ENCODE measurements at regions not wholly inside any gene's neighbourhood (a gene's known extent, or its start where the extent isn't known, plus 50 kb on each side); places are given as distances from the start of the nearest gene placed in this dataset.

DNA sequence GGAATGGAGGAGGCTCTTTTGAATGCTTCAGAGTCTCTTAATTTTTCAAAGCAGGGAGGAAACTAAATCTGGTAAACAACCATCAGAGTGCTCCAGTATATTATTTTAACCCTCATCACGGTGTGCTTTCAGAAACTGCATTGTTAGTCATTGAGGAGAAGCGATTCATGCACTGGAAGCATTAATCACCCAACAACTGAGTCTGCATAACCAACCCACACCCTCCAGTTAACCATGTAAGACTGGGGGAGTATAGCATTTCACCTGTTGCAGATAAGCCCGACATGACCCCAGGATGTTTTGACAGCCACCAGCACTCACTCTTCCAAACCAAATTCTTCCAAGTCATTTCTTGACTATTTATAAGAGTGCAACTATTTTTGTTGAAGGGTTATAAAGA, 257.6 kb downstream of the GATA3 start:
- TF ChIP-seq GATA2 (IDR thresholded peaks at IDR 0.05; ENCODE audit: low read depth, low read length): no peak

DNA sequence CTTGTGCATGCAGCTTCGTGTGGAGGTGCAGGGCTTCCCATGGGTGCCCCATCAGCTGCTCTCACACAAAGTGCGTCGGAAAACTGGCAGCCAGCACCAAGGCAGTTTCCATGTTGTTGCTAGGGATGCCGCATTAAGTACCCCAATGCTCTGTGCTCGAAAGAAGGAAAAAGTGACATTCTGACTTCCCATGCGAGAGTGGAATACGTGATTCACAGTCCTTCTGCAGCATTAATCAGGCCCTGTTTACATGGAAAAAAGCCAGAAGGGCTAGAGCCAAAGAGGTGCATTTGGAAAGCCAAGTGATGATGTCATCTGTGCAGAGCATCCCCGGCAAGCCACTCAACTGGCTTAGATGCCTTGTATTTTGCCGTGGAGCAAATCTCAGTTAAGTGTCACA, 258.3 kb downstream of the GATA3 start:
- TF ChIP-seq GATA2 (IDR thresholded peaks at IDR 0.05; ENCODE audit: low read depth, low read length) (no peak), GATA3 (IDR thresholded peaks at IDR 0.05; ENCODE audit: low read depth, low read length) (no peak)

GRCh38 chr10:8314486-8314885, 260.0 kb downstream of the GATA3 start:
- no peak for TF ChIP-seq GATA3 (IDR thresholded peaks at IDR 0.05; ENCODE audit: low read depth, low read length)
- TF ChIP-seq GATA2 (IDR thresholded peaks at IDR 0.05; ENCODE audit: low read depth, low read length): no peak

- TF ChIP-seq GATA3 (IDR thresholded peaks at IDR 0.05; ENCODE audit: low read depth, low read length): no peak
- TF ChIP-seq GATA2 (IDR thresholded peaks at IDR 0.05; ENCODE audit: low read depth, low read length): no peak
Observed at GRCh38 chr10:8315619-8316021, 261.1 kb downstream of the GATA3 start.

DNA sequence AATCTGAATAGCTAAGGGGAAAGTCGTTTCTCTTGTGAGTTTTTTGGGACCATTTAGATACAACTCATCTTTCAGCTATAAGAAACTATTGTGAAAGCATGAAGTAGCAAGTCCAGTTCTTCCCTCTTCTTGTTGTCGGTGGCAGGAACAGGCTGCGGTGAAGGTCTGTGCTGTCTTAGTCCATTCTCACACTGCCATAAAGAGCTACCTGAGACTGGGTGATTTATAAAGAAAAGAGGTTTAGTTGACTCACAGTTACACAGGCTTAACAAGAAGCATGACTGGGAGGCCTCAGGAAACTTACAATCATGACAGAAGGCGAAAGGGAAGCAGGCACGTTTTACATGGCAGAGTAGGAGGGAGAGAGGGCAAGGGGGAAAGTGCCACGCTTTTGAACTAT, 261.8 kb downstream of the GATA3 start:
- TF ChIP-seq GATA2 (IDR thresholded peaks at IDR 0.05; ENCODE audit: low read depth, low read length) (no peak), GATA3 (IDR thresholded peaks at IDR 0.05; ENCODE audit: low read depth, low read length) (no peak)

- TF ChIP-seq GATA3 (IDR thresholded peaks at IDR 0.05; ENCODE audit: low read depth, low read length): no peak
- no peak for TF ChIP-seq GATA2 (IDR thresholded peaks at IDR 0.05; ENCODE audit: low read depth, low read length)
Observed at GRCh38 chr10:8318956-8319355, 264.5 kb downstream of the GATA3 start.

DNA sequence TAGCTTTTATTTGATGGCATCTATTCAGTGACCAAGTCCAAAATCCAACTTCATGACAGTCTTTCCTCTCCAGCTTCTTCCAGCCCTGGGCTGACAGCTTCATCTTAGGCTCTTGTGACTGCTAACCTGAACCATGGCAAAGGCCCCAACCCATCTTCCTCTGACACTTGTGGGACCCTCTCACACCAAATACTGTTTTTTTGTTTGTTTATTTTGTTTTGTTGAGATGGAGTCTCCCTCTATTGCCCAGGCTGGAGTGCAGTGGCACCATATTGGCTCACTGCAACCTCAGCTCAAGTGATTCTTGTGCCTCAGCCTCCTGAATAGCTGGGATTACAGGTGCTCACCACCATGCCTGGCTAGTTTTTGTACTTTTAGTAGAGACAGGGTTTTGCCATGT, 265.2 kb downstream of the GATA3 start:
- TF ChIP-seq GATA2 (IDR thresholded peaks at IDR 0.05; ENCODE audit: low read depth, low read length): no peak
- TF ChIP-seq GATA3 (IDR thresholded peaks at IDR 0.05; ENCODE audit: low read depth, low read length): no peak

DNA sequence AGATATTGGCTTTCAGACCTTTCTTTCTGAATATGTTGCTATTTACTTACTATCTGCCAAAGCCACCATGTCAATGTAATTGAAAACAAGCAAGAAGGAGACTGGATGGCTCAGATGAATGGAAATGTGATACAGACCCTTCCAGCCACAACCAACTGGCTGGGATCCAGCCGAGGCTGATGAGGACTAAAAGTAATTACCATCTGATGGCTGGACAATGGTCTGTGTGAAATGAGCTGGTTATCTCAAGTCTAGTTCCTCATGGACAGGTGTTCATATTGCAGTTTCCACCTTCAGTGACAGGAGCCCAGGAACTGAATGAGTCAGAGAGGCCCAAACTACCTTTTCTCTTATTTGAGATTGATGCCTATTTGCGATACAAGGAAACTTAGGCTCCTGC, 267.5 kb downstream of the GATA3 start:
- TF ChIP-seq GATA3 (IDR thresholded peaks at IDR 0.05; ENCODE audit: low read depth, low read length) (no peak), GATA2 (IDR thresholded peaks at IDR 0.05; ENCODE audit: low read depth, low read length) (peak; percentile 15; the same call in 1 of the 2 replicates)

- TF ChIP-seq GATA2 (IDR thresholded peaks at IDR 0.05; ENCODE audit: low read depth, low read length) (no peak), GATA3 (IDR thresholded peaks at IDR 0.05; ENCODE audit: low read depth, low read length) (no peak)
Observed at GRCh38 chr10:8323428-8324054, 269.1 kb downstream of the GATA3 start.

- no peak for TF ChIP-seq GATA3 (IDR thresholded peaks at IDR 0.05; ENCODE audit: low read depth, low read length)
- no peak for TF ChIP-seq GATA2 (IDR thresholded peaks at IDR 0.05; ENCODE audit: low read depth, low read length)
Observed at GRCh38 chr10:8325024-8325980, 270.8 kb downstream of the GATA3 start.

GRCh38 chr10:8326396-8327139, 272.1 kb downstream of the GATA3 start:
- TF ChIP-seq GATA2 (IDR thresholded peaks at IDR 0.05; ENCODE audit: low read depth, low read length) (no peak), GATA3 (IDR thresholded peaks at IDR 0.05; ENCODE audit: low read depth, low read length) (no peak)

GRCh38 chr10:8327140-8327423, 272.6 kb downstream of the GATA3 start:
- TF ChIP-seq GATA3 (IDR thresholded peaks at IDR 0.05; ENCODE audit: low read depth, low read length): no peak
- no peak for TF ChIP-seq GATA2 (IDR thresholded peaks at IDR 0.05; ENCODE audit: low read depth, low read length)

- TF ChIP-seq GATA3 (IDR thresholded peaks at IDR 0.05; ENCODE audit: low read depth, low read length) (no peak), GATA2 (IDR thresholded peaks at IDR 0.05; ENCODE audit: low read depth, low read length) (no peak)
Observed at GRCh38 chr10:8331387-8331786, 276.9 kb downstream of the GATA3 start.

- TF ChIP-seq GATA3 (IDR thresholded peaks at IDR 0.05; ENCODE audit: low read depth, low read length): no peak
- no peak for TF ChIP-seq GATA2 (IDR thresholded peaks at IDR 0.05; ENCODE audit: low read depth, low read length)
Observed at GRCh38 chr10:8331896-8332729, 277.6 kb downstream of the GATA3 start.

All from SH-SY5Y (cell line).